Endothelial cell of umbilical vein (primary cell): ENCODE measurements at regions not wholly inside any gene's neighbourhood (a gene's known extent, or its start where the extent isn't known, plus 50 kb on each side); places are given as distances from the start of the nearest gene placed in this dataset.
"Not testable (repeated sequence)": the region's sequence is repeated elsewhere in the genome, so short reads cannot be mapped to it uniquely, and the experiment has no call there.

Experiments
- EZH2 ChIP-seq: IDR thresholded peaks from 2 replicates; pipeline ENCODE4 v1.6.1; 2012; ENCODE audit warnings: borderline replicate concordance, low read depth, mild to moderate bottlenecking, moderate library complexity, low read length, inconsistent platforms; ENCODE audit not compliant: severe bottlenecking
- FOS ChIP-seq: IDR thresholded peaks from 2 replicates; pipeline ENCODE4 v1.6.1; 2011; ENCODE audit warnings: mild to moderate bottlenecking, low read length, moderate library complexity, borderline replicate concordance; ENCODE audit not compliant: insufficient read depth
- GATA2 ChIP-seq: IDR thresholded peaks from 2 replicates; pipeline ENCODE4 v1.7.0; 2011; ENCODE audit warnings: low read depth, mild to moderate bottlenecking, moderate library complexity, mixed read lengths, low read length; ENCODE audit not compliant: insufficient read length, insufficient read depth
- JUN ChIP-seq: IDR thresholded peaks from 2 replicates; pipeline ENCODE4 v1.6.1; 2011; ENCODE audit warnings: borderline replicate concordance, low read depth; ENCODE audit not compliant: insufficient read length, insufficient read depth
- MYC ChIP-seq: IDR thresholded peaks from one replicate; pipeline ENCODE4 v1.6.1; 2011; ENCODE audit warnings: mild to moderate bottlenecking, low read depth, low read length
- POLR2A ChIP-seq: IDR thresholded peaks from 2 replicates; pipeline ENCODE4 v1.6.1; 2012; ENCODE audit warnings: low read depth, mild to moderate bottlenecking, control low read depth, low read length
- POLR2AphosphoS5 ChIP-seq: IDR thresholded peaks from 2 replicates; pipeline ENCODE4 v1.6.1; 2012; ENCODE audit warnings: low read depth, mild to moderate bottlenecking, control low read depth, low read length, moderate library complexity; ENCODE audit not compliant: insufficient read depth
- TF ChIP-seq, protein P1 (sequence below), 2 donors: IDR thresholded peaks; 1 replicate in 1 of 2; 2 replicates in 1 of 2; pipeline ENCODE4 v1.5.1; 2011; ENCODE audit warnings: low read length in 2 of 2, mild to moderate bottlenecking in 2 of 2, moderate library complexity in 2 of 2, control low read depth in 1 of 2, inconsistent platforms in 1 of 2, low read depth in 1 of 2; ENCODE audit not compliant: insufficient read depth in 1 of 2; ENCODE audit errors: extremely low read depth in 1 of 2
- TF ChIP-seq, protein P2 (sequence below): IDR thresholded peaks from 2 replicates; pipeline ENCODE4 v1.6.1; 2011; ENCODE audit not compliant: insufficient read depth, insufficient read length

DNA sequence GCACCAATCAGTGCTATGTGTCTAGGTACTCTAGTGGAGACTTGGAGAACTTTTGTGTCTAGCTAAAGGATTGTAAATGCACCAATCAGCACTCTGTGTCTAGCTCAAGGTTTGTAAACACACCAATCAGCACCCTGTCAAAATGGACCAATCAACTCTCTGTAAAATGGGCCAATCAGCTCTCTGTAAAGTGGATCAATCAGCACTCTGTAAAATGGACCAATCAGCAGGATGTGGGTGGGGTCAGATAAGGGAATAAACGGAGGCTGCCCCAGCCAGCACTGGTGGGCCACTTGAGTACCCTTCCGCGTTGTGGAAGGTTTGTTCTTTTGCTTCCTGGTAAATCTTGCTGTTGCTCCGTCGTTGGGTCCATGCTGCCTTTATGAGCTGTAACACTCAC lies 135.3 kb upstream of the RFC3 start:
- not testable (repeated sequence) for TF ChIP-seq POLR2A, EZH2, POLR2AphosphoS5, JUN, GATA2, MYC, FOS
- TF ChIP-seq, protein P1, sequence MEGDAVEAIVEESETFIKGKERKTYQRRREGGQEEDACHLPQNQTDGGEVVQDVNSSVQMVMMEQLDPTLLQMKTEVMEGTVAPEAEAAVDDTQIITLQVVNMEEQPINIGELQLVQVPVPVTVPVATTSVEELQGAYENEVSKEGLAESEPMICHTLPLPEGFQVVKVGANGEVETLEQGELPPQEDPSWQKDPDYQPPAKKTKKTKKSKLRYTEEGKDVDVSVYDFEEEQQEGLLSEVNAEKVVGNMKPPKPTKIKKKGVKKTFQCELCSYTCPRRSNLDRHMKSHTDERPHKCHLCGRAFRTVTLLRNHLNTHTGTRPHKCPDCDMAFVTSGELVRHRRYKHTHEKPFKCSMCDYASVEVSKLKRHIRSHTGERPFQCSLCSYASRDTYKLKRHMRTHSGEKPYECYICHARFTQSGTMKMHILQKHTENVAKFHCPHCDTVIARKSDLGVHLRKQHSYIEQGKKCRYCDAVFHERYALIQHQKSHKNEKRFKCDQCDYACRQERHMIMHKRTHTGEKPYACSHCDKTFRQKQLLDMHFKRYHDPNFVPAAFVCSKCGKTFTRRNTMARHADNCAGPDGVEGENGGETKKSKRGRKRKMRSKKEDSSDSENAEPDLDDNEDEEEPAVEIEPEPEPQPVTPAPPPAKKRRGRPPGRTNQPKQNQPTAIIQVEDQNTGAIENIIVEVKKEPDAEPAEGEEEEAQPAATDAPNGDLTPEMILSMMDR (IDR thresholded peaks at IDR 0.05; ENCODE audit: extremely low read depth in 1 of 2, insufficient read depth in 1 of 2, low read depth in 1 of 2, low read length in 2 of 2) = not testable (repeated sequence)
- TF ChIP-seq, protein P2, sequence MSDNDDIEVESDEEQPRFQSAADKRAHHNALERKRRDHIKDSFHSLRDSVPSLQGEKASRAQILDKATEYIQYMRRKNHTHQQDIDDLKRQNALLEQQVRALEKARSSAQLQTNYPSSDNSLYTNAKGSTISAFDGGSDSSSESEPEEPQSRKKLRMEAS = not testable (repeated sequence)
